ENCODE measurements at regions not wholly inside any gene's neighbourhood (a gene's known extent, or its start where the extent isn't known, plus 50 kb on each side); places are given as distances from the start of the nearest gene placed in this dataset.

DNA sequence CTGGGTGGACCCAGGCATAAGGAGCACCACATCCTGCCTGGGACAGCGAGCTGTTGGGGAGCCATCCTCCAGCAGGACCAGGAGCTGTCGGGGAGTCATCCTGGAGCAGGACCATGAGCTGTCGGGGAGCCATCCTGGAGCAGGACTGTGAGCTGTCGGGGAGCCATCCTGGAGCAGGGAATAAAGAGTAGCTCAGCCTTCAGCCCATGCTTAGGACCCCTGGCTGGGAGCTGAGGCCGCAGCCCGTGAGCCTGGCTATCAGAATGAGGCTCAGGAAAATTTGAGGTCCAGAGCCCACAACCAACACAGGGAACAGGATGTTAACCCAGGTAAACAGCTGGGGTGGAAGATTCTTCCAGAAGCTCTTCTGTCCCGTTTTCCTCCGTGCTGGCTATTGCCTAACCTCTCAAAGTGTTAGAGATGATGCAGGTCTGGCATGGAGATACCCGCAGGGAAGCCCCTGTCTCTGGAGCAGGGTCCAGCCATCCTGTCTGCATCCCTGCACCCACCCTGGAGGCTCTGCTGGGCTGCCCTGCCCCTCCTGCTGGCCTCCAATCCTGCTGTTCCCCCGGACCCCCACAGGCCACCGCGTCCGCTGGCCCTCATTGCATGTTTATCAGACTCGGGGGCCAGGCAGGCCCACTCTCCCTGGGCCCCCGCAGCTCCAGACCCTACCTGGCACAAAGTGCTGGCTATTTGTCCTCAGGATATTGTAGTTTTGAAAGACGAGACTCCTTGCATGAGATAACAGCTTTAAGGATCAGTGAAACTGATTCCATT, 243.5 kb upstream of the MYT1L start:
- TF ChIP-seq POLR2A (IDR thresholded peaks at IDR 0.05) = no peak
- TF ChIP-seq, protein P1, sequence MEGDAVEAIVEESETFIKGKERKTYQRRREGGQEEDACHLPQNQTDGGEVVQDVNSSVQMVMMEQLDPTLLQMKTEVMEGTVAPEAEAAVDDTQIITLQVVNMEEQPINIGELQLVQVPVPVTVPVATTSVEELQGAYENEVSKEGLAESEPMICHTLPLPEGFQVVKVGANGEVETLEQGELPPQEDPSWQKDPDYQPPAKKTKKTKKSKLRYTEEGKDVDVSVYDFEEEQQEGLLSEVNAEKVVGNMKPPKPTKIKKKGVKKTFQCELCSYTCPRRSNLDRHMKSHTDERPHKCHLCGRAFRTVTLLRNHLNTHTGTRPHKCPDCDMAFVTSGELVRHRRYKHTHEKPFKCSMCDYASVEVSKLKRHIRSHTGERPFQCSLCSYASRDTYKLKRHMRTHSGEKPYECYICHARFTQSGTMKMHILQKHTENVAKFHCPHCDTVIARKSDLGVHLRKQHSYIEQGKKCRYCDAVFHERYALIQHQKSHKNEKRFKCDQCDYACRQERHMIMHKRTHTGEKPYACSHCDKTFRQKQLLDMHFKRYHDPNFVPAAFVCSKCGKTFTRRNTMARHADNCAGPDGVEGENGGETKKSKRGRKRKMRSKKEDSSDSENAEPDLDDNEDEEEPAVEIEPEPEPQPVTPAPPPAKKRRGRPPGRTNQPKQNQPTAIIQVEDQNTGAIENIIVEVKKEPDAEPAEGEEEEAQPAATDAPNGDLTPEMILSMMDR (IDR thresholded peaks at IDR 0.05) = no peak
- WGBS, 2 donors = 86 to 100% methylated on average over 2 to 4 of the region's 16 CpGs

DNA sequence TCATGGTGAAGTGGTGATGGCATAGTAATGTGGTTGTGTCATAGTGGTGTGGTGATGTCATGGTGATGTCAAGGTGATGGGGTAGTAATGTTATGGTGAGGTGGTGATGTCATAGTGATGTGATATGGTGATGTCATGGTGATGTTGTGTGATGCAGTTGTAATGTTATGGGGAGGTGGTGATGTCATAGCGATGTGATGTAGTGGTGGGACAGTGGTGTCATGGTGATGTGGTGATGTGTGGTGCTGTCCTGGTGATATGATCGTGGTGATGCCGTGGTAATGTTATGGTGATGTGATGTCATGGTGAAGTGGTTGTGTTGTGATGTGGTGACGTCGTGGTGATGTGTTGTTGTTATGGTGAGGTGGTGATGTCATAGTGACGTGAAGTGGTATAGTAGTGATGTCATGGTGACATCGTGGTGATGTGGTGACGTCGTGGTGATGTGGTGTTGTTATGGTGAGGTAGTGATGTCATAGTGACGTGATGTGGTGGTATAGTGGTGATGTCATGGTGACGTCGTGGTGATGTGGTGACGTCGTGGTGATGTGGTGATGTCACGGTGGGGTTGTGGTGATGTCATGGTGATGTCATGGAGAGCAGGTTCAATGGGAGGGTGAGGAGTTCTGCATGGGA, 242.7 kb upstream of the MYT1L start:
- no peak for DNase-seq
- H3K9me3 ChIP-seq = peaks cover 0 to 3% (median 0%) of the 10 kb centered on the region in 3 donors
- H3K27me3 ChIP-seq = no peaks in the 10 kb centered on the region
- H3K27ac ChIP-seq = no peak overlapping the region
- 86 to 91% methylated on average over 15 of the region's 15 CpGs for WGBS, 2 donors
- H3K36me3 ChIP-seq = no peaks in the 10 kb centered on the region
- intact Hi-C loops (cut with DNase I) = no loop called here
- no peak overlapping the region for H3K4me3 ChIP-seq
- TF ChIP-seq POLR2A (IDR thresholded peaks at IDR 0.05) = no peak
- TF ChIP-seq, protein P1 (IDR thresholded peaks at IDR 0.05) = no peak
- no peaks in the 10 kb centered on the region for H3K4me1 ChIP-seq

More for the DNA sequence above, 243.5 kb upstream of the MYT1L start:
- no peak overlapping the region for H3K4me3 ChIP-seq
- H3K27me3 ChIP-seq = no peaks in the 10 kb centered on the region
- H3K9me3 ChIP-seq = peaks cover 0 to 3% (median 0%) of the 10 kb centered on the region in 3 donors
- DNase-seq = no peak
- intact Hi-C loops (cut with DNase I) = no loop called here
- H3K4me1 ChIP-seq = no peaks in the 10 kb centered on the region
- H3K27ac ChIP-seq = no peak overlapping the region
- no peaks in the 10 kb centered on the region for H3K36me3 ChIP-seq

DNA sequence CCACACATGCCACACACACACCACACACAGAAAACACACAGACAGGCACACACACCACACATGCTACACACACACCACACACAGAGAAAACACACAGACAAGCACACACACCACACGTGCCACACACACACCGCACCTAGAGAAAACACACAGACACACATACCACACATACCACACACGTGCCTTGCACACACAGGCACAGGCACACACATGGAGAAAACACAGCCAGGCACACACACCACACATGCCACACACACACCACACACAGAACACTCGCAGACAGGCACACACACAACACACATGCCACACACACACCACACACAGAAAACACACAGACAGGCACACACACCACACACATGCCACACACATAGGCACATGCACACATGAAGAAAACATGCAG, 242.1 kb upstream of the MYT1L start:
- Histone ChIP-seq H3K4me1 (no peaks in the 10 kb centered on the region), H3K4me3 (no peak overlapping the region), H3K36me3 (no peaks in the 10 kb centered on the region), H3K27ac (no peak overlapping the region), H3K27me3 (no peaks in the 10 kb centered on the region), H3K9me3 (peaks cover 0 to 3% (median 0%) of the 10 kb centered on the region in 3 donors)
- WGBS, 2 donors = 60 to 87% methylated on average over 1 to 4 of the region's 4 CpGs
- TF ChIP-seq, protein P1 (IDR thresholded peaks at IDR 0.05) = no peak
- no peak for TF ChIP-seq POLR2A (IDR thresholded peaks at IDR 0.05)
- intact Hi-C loops (cut with DNase I) = no loop called here
- no peak for DNase-seq

DNA sequence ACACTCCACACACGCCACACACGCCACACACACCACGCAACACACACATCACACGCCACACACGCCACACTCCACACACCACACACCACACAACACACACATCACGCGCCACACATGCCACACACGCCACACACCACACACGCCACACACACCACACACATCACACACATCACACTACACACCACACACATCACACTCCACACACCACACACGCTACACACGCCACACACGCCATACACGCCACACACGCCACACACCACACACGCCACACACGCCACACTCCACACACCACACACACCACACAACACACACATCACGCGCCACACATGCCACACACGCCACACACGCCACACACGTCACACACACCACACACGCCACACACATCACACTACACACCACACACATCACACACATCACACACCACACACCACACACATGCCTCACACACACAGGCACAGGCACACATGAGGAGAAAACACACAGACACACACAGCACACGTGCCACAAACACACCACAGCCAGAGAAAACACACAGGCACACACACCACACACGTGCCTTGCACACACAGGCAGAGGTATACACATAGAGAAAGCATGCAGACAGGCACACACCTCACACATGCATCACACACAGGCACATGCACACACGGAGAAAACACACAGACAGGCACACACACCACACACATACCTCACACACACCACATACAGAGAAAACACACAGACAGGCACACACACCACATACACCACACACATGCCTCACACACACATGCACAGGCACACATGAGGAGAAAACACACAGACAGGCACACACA, 241.5 kb upstream of the MYT1L start:
- peaks cover 0 to 3% (median 0%) of the 10 kb centered on the region in 3 donors for H3K9me3 ChIP-seq
- H3K27ac ChIP-seq = no peak overlapping the region
- no peak for TF ChIP-seq POLR2A (IDR thresholded peaks at IDR 0.05)
- TF ChIP-seq, protein P1 (IDR thresholded peaks at IDR 0.05) = no peak
- intact Hi-C loops (cut with DNase I) = no loop called here
- DNase-seq = no peak
- H3K4me3 ChIP-seq = no peak overlapping the region
- no peaks in the 10 kb centered on the region for H3K36me3 ChIP-seq
- 89 to 90% methylated on average over 22 to 25 of the region's 25 CpGs for WGBS, 2 donors
- no peaks in the 10 kb centered on the region for H3K27me3 ChIP-seq
- no peaks in the 10 kb centered on the region for H3K4me1 ChIP-seq
